ENCODE measurements at regions not wholly inside any gene's neighbourhood (a gene's known extent, or its start where the extent isn't known, plus 50 kb on each side); places are given as distances from the start of the nearest gene placed in this dataset.

DNA sequence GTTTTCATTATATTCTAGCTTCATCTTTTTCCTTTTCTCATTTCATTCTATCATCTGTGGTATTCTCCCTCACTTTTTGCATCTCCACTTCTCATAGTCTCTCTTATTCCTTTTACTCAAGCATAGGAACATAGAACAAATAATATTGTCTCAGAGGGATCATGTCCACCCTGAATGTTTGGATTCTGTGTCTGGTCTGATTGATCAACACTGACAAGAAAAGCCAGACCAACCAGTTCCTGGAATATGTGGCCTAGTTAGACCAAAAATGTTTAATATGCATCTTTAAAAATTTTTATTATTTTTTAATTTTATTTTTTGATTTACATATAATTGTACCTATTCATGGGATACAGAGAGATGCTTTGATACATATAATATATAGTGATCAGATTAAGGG, 212.0 kb upstream of the ALCAM start:
- H3K27me3 ChIP-seq: no peaks in the 10 kb centered on the region
- no peaks in the 10 kb centered on the region for H3K36me3 ChIP-seq
- no peak for DNase-seq
- H3K4me1 ChIP-seq: no peaks in the 10 kb centered on the region
- TF ChIP-seq POLR2AphosphoS5 (IDR thresholded peaks at IDR 0.05) (no peak), CTCF (IDR thresholded peaks at IDR 0.05) (no peak), EP300 (IDR thresholded peaks at IDR 0.05) (no peak), POLR2A (IDR thresholded peaks at IDR 0.05) (no peak)
- H3K9me3 ChIP-seq: no peaks in the 10 kb centered on the region
- H3K4me3 ChIP-seq: no peak overlapping the region
- no peak overlapping the region for H3K27ac ChIP-seq
- intact Hi-C loops (cut with DNase I): no loop called here

- WGBS, 2 donors: 83 to 90% methylated on average over 5 of the region's 5 CpGs
- H3K9me3 ChIP-seq: no peaks in the 10 kb centered on the region
- no peak for DNase-seq
- no peak overlapping the region for H3K4me3 ChIP-seq
- H3K27ac ChIP-seq: no peak overlapping the region
- H3K4me1 ChIP-seq: no peaks in the 10 kb centered on the region
- TF ChIP-seq EP300 (IDR thresholded peaks at IDR 0.05): no peak
- no peak for TF ChIP-seq CTCF (IDR thresholded peaks at IDR 0.05)
- TF ChIP-seq POLR2A (IDR thresholded peaks at IDR 0.05): no peak
- no peak for TF ChIP-seq POLR2AphosphoS5 (IDR thresholded peaks at IDR 0.05)
- intact Hi-C loops (cut with DNase I): no loop called here
- no peaks in the 10 kb centered on the region for H3K36me3 ChIP-seq
- no peaks in the 10 kb centered on the region for H3K27me3 ChIP-seq
These were observed 209.5 kb upstream of the ALCAM start for GRCh38 chr3:105157067-105157765.

DNA sequence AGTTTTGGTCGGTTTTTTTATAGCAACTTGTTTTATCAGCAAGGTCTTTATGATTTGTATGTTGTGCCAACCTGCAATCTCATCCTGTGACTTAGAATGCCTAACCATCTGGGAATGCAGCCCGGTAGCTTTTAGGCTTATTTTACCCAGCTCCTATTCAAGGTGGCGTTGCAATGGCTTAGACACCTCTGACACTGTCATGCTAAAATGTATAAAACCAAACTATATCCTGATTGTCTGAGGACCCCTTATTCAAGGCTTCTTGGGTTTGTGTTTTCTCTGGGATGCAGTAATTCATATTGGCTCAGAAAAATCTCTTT, 209.0 kb upstream of the ALCAM start:
- no peaks in the 10 kb centered on the region for H3K4me1 ChIP-seq
- intact Hi-C loops (cut with DNase I): no loop called here
- H3K27me3 ChIP-seq: no peaks in the 10 kb centered on the region
- H3K9me3 ChIP-seq: no peaks in the 10 kb centered on the region
- no peak for DNase-seq
- no peak overlapping the region for H3K4me3 ChIP-seq
- no peaks in the 10 kb centered on the region for H3K36me3 ChIP-seq
- TF ChIP-seq CTCF (IDR thresholded peaks at IDR 0.05) (no peak), EP300 (IDR thresholded peaks at IDR 0.05) (no peak), POLR2AphosphoS5 (IDR thresholded peaks at IDR 0.05) (no peak), POLR2A (IDR thresholded peaks at IDR 0.05) (no peak)
- 79 to 87% methylated on average over 3 of the region's 3 CpGs for WGBS, 2 donors
- no peak overlapping the region for H3K27ac ChIP-seq

- no peaks in the 10 kb centered on the region for H3K36me3 ChIP-seq
- TF ChIP-seq POLR2AphosphoS5 (IDR thresholded peaks at IDR 0.05) (no peak), POLR2A (IDR thresholded peaks at IDR 0.05) (no peak), CTCF (IDR thresholded peaks at IDR 0.05) (no peak), EP300 (IDR thresholded peaks at IDR 0.05) (no peak)
- H3K27me3 ChIP-seq: no peaks in the 10 kb centered on the region
- H3K4me3 ChIP-seq: no peak overlapping the region
- intact Hi-C loops (cut with DNase I): no loop called here
- H3K9me3 ChIP-seq: no peaks in the 10 kb centered on the region
- H3K4me1 ChIP-seq: no peaks in the 10 kb centered on the region
- H3K27ac ChIP-seq: no peak overlapping the region
- DNase-seq: no peak
These were observed 208.4 kb upstream of the ALCAM start for GRCh38 chr3:105158286-105158685.

DNA sequence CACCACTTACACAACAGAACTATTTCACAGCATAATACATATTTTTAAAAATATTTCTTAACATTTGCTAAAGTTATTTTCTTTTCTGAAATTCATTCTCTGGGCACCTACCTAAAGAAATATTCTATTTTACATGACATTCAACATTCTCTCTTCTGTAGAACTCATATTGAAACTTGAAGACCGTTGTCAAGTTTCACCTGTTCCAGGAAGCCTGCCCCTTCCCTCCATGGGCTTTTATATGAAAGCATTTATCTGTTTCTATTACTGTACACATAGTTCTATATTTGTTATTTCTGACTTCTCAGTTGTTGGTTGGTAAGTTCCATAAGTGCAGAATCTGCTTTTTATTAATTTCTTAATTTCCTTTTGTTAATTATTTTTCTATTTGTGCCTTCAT, 204.3 kb upstream of the ALCAM start:
- H3K27me3 ChIP-seq: no peaks in the 10 kb centered on the region
- H3K9me3 ChIP-seq: no peaks in the 10 kb centered on the region
- WGBS, 2 donors: 51 to 70% methylated on average over 1 of the region's 1 CpG
- no peak for TF ChIP-seq EP300 (IDR thresholded peaks at IDR 0.05)
- TF ChIP-seq CTCF (IDR thresholded peaks at IDR 0.05): no peak
- no peak for TF ChIP-seq POLR2A (IDR thresholded peaks at IDR 0.05)
- TF ChIP-seq POLR2AphosphoS5 (IDR thresholded peaks at IDR 0.05): no peak
- no peak overlapping the region for H3K27ac ChIP-seq
- no peaks in the 10 kb centered on the region for H3K36me3 ChIP-seq
- intact Hi-C loops (cut with DNase I): no loop called here
- no peak for DNase-seq
- no peak overlapping the region for H3K4me3 ChIP-seq
- no peaks in the 10 kb centered on the region for H3K4me1 ChIP-seq

Data from sigmoid colon (tissue), 6 donors.